GM12878 (cell line): ENCODE measurements at regions not wholly inside any gene's neighbourhood (a gene's known extent, or its start where the extent isn't known, plus 50 kb on each side); places are given as distances from the start of the nearest gene placed in this dataset.

ENCODE experiments used
- ATAC-seq: fragments of 200-7000 bp; cut with Tn5 transposase; 3 replicates; pipeline ENCODE4 v1.9.1; 2020; ENCODE audit warnings: mild to moderate bottlenecking, moderate library complexity
- BruUV-seq: library from RNA; stranded (reverse); fragments of 400-500 nt; replicated peaks from 2 replicates; lab custom pipeline; 2021; lab: Mats Ljungman, UMichigan
- CTCF ChIA-PET: fragments of 300-600 bp; sonication (Branson Sonifier 250); formaldehyde crosslinking; extraction: SDS; loops from one replicate; lab custom pipeline; 2021; ENCODE audit warnings: inconsistent platforms; lab: Yijun Ruan, JAX
- POLR2A ChIA-PET: fragments of 350-600 bp; formaldehyde crosslinking; extraction: SDS; loops from one replicate; lab custom pipeline; 2021; ENCODE audit warnings: inconsistent platforms; lab: Charles Lee
- RAD21 ChIA-PET: fragments of 300-600 bp; sonication (Branson Sonifier 250); formaldehyde crosslinking; loops from one replicate; lab custom pipeline; 2023; ENCODE audit warnings: antibody characterized with exemption; ENCODE audit not compliant: unreplicated experiment; lab: Charles Lee
- SMC1A ChIA-PET: fragments of 300-600 bp; sonication (Branson Sonifier 250); formaldehyde crosslinking; loops from one replicate; lab custom pipeline; 2023; ENCODE audit not compliant: unreplicated experiment, uncharacterized antibody; lab: Charles Lee
- DNase-seq: peaks from one replicate; pipeline ENCODE4 v3.0.0-alpha.2; 2011; ENCODE audit warnings: low read depth, low spot score
- FAIRE-seq: peaks from 3 replicates; lab custom pipeline; 2011; peaks lifted over from hg19 to GRCh38; lab: Jason Lieb, UNC
- H2AFZ ChIP-seq: 2 replicates; pipeline ENCODE4 v1.6.0; 2011; ENCODE audit warnings: low read depth, low read length, control low read depth; ENCODE audit not compliant: control insufficient read depth
- H3K27ac ChIP-seq: 2 replicates; pipeline ENCODE4 v1.5.1; 2011; ENCODE audit warnings: control low read depth; ENCODE audit not compliant: control insufficient read depth, insufficient read depth
- H3K27me3 ChIP-seq, 2 experiments: replicated peaks in 1 of 2; 2 replicates each; pipeline versions ENCODE4 v1.6.0 to v1.6.1; 2011; ENCODE audit warnings: low read length in 1 of 2; ENCODE audit not compliant: control insufficient read depth in 2 of 2, insufficient read depth in 2 of 2
- H3K36me3 ChIP-seq, 2 experiments: 2 replicates each; pipeline ENCODE4 v1.5.1; 2011; ENCODE audit warnings: low read length in 1 of 2; ENCODE audit not compliant: control insufficient read depth in 2 of 2, insufficient read depth in 2 of 2
- H3K4me1 ChIP-seq: 2 replicates; pipeline ENCODE4 v1.6.1; 2011; ENCODE audit warnings: mild to moderate bottlenecking, low read length, moderate library complexity, mixed read lengths; ENCODE audit not compliant: control insufficient read depth, insufficient read depth
- H3K4me2 ChIP-seq: 2 replicates; pipeline ENCODE4 v1.6.0; 2011; ENCODE audit warnings: control low read depth; ENCODE audit not compliant: control insufficient read depth, insufficient read depth
- H3K4me3 ChIP-seq: fragments of 200-600 bp; sonication (generic); 2 replicates; pipeline ENCODE4 v1.5.1; 2016
- H3K79me2 ChIP-seq: 2 replicates; pipeline ENCODE4 v1.6.0; 2011; ENCODE audit warnings: low read length; ENCODE audit not compliant: control insufficient read depth, insufficient read depth
- H3K9ac ChIP-seq: 2 replicates; pipeline ENCODE4 v1.8.0; 2011; ENCODE audit warnings: low read length, control low read depth, mixed read lengths; ENCODE audit not compliant: control insufficient read depth, insufficient read depth
- H3K9me3 ChIP-seq: replicated peaks from 3 replicates; pipeline ENCODE4 v1.5.1; 2011; ENCODE audit warnings: mild to moderate bottlenecking, low read length; ENCODE audit not compliant: control insufficient read depth, insufficient read depth
- H4K20me1 ChIP-seq: 2 replicates; pipeline ENCODE4 v1.6.0; 2011; ENCODE audit not compliant: control insufficient read depth, insufficient read depth
- CUX1 ChIP-seq: IDR thresholded peaks from 2 replicates; pipeline ENCODE4 v1.6.1; 2012; ENCODE audit warnings: improper control_type of control experiment, low read depth, low read length; ENCODE audit not compliant: insufficient replicate concordance
- ETV6 ChIP-seq, 2 experiments: fragments of 450-650 bp in 1 of 2; IDR thresholded peaks in 1 of 2; conservative IDR thresholded peaks in 1 of 2; 2 replicates each; pipeline ENCODE4 v1.6.1; 2014; ENCODE audit warnings: antibody characterized with exemption in 1 of 2, borderline replicate concordance in 1 of 2, low read depth in 1 of 2, mild to moderate bottlenecking in 1 of 2, moderate library complexity in 1 of 2
- FOXM1 ChIP-seq: IDR thresholded peaks from 2 replicates; pipeline ENCODE4 v1.6.1; 2012; ENCODE audit warnings: low read depth, mild to moderate bottlenecking, inconsistent platforms, low read length, moderate library complexity
- JUND ChIP-seq: IDR thresholded peaks from 2 replicates; pipeline ENCODE4 v1.6.1; 2012; ENCODE audit warnings: low read depth, mild to moderate bottlenecking, low read length, improper control_type of control experiment, moderate library complexity
- MTA2 ChIP-seq: fragments of 450-650 bp; IDR thresholded peaks from 2 replicates; pipeline ENCODE4 v1.6.1; 2016; ENCODE audit warnings: low read depth, mild to moderate bottlenecking, moderate library complexity
- NBN ChIP-seq: fragments of 450-650 bp; IDR thresholded peaks from 2 replicates; pipeline ENCODE4 v1.6.1; 2016
- RUNX3 ChIP-seq: IDR thresholded peaks from 2 replicates; pipeline ENCODE4 v1.6.1; 2012; ENCODE audit warnings: low read length, inconsistent platforms
- SIN3A ChIP-seq: IDR thresholded peaks from 2 replicates; pipeline ENCODE4 v1.6.1; 2012; ENCODE audit warnings: low read depth, low read length, improper control_type of control experiment
- SMC3 ChIP-seq: IDR thresholded peaks from 2 replicates; pipeline ENCODE4 v1.6.1; 2011; ENCODE audit warnings: low read length, improper control_type of control experiment, borderline replicate concordance
- SP1 ChIP-seq: IDR thresholded peaks from one replicate; pipeline ENCODE4 v1.6.1; 2011; ENCODE audit warnings: low read depth, low read length
- SRF ChIP-seq, 2 experiments: IDR thresholded peaks; 2 replicates each; pipeline ENCODE4 v1.6.1; 2011; ENCODE audit warnings: low read depth in 2 of 2, low read length in 2 of 2, mild to moderate bottlenecking in 1 of 2, moderate library complexity in 1 of 2
- SUZ12 ChIP-seq: fragments of 200-600 bp; sonication (generic); IDR thresholded peaks from one replicate; pipeline ENCODE4 v1.6.1; 2018; ENCODE audit warnings: antibody characterized with exemption, mild to moderate bottlenecking; ENCODE audit not compliant: unreplicated experiment
- WRNIP1 ChIP-seq: IDR thresholded peaks from 2 replicates; pipeline ENCODE4 v1.6.1; 2011; ENCODE audit warnings: low read depth, low read length, improper control_type of control experiment, borderline replicate concordance
- ZNF24 ChIP-seq: fragments of 450-650 bp; IDR thresholded peaks from 2 replicates; pipeline ENCODE4 v1.6.1; 2017; ENCODE audit warnings: antibody characterized with exemption, mild to moderate bottlenecking
- WGBS: methylation state at CpG from one replicate; pipeline ENCODE4 v1.1.6; 2016; ENCODE audit warnings: low lambda C conversion rate; ENCODE audit not compliant: insufficient replicate concordance, insufficient coverage; ENCODE audit errors: missing lambda C conversion rate; 5-methylcytosine and 5-hydroxymethylcytosine counted together
- in situ Hi-C: fragments of 300-500 bp; cut with MboI; formaldehyde crosslinking; loops from 9 replicates; pipeline ENCODE4 v1.14.3; 2018; ENCODE audit warnings: mixed read lengths
- intact Hi-C: fragments of 100-400 bp; cut with micrococcal nuclease; formaldehyde crosslinking; loops from one replicate; pipeline ENCODE4 v1.14.2; 2022; ENCODE audit not compliant: unreplicated experiment

- ATAC-seq = no peak
- no peak overlapping the region for H3K4me3 ChIP-seq
- POLR2A ChIA-PET = no interaction called here
- CTCF ChIA-PET = no interaction called here
- DNase-seq = no peak
- no peaks in the 10 kb centered on the region for H3K4me1 ChIP-seq
- H3K4me2 ChIP-seq = no peak overlapping the region
- BruUV-seq = no TSS peak
- in situ Hi-C loops = no loop called here
- TF ChIP-seq JUND = no peak
- no peak for TF ChIP-seq FOXM1
- TF ChIP-seq ETV6 (conservative IDR thresholded peaks at IDR 0.05 in 1 of 2, IDR thresholded peaks at IDR 0.05 in 1 of 2; ENCODE audit: borderline replicate concordance in 1 of 2, low read depth in 1 of 2) = no peak
- TF ChIP-seq ZNF24 = no peak
- TF ChIP-seq SRF (IDR thresholded peaks at IDR 0.05; ENCODE audit: low read depth in 2 of 2, low read length in 2 of 2) = no peak
- TF ChIP-seq SP1 = no peak
- no peak for TF ChIP-seq SMC3
- TF ChIP-seq SUZ12 = no peak
- no peak for TF ChIP-seq NBN
- H2AFZ ChIP-seq = no peak overlapping the region
- no peaks in the 10 kb centered on the region for H3K36me3 ChIP-seq
- SMC1A ChIA-PET = no interaction called here
- no peaks in the 10 kb centered on the region for H4K20me1 ChIP-seq
- 0% methylated on average over 2 of the region's 2 CpGs for WGBS
- RAD21 ChIA-PET = no interaction called here
- no peaks in the 10 kb centered on the region for H3K79me2 ChIP-seq
- FAIRE-seq = no peak
- H3K27ac ChIP-seq = no peak overlapping the region
- H3K9ac ChIP-seq = no peak overlapping the region
- H3K27me3 ChIP-seq = no peaks in the 10 kb centered on the region
- intact Hi-C loops = no loop called here
- no peaks in the 10 kb centered on the region; the same call in 2 of the 3 replicates for H3K9me3 ChIP-seq
Observed at GRCh38 chr21:28239340-28239739, 753.3 kb downstream of the LTN1 start.

GRCh38 chr21:28237661-28238060 lies 755.0 kb downstream of the LTN1 start:
- Histone ChIP-seq H3K4me3 (no peak overlapping the region), H3K36me3 (no peaks in the 10 kb centered on the region), H2AFZ (no peak overlapping the region), H4K20me1 (no peaks in the 10 kb centered on the region), H3K4me2 (no peak overlapping the region), H3K9ac (no peak overlapping the region), H3K9me3 (no peaks in the 10 kb centered on the region; the same call in 2 of the 3 replicates), H3K79me2 (no peaks in the 10 kb centered on the region), H3K4me1 (no peaks in the 10 kb centered on the region), H3K27me3 (no peaks in the 10 kb centered on the region), H3K27ac (no peak overlapping the region)
- ChIA-PET POLR2A (no interaction called here), SMC1A (no interaction called here), RAD21 (no interaction called here), CTCF (no interaction called here)
- intact Hi-C loops (no loop called here), in situ Hi-C loops (no loop called here)
- ATAC-seq = no peak
- FAIRE-seq = no peak
- WGBS = 4% methylated on average over 2 of the region's 2 CpGs
- DNase-seq = no peak
- BruUV-seq = no TSS peak
- TF ChIP-seq CUX1 = no peak
- TF ChIP-seq MTA2 = no peak
- no peak for TF ChIP-seq WRNIP1
- TF ChIP-seq NBN = no peak
- no peak for TF ChIP-seq RUNX3
- TF ChIP-seq SIN3A = no peak
